NCI-H2107 (cell line): ENCODE measurements at regions not wholly inside any gene's neighbourhood (a gene's known extent, or its start where the extent isn't known, plus 50 kb on each side); places are given as distances from the start of the nearest gene placed in this dataset.

Experiments
- DNase-seq: peaks from one replicate; lab custom pipeline; 2025; lab: John Stamatoyannopoulos, UW

DNA sequence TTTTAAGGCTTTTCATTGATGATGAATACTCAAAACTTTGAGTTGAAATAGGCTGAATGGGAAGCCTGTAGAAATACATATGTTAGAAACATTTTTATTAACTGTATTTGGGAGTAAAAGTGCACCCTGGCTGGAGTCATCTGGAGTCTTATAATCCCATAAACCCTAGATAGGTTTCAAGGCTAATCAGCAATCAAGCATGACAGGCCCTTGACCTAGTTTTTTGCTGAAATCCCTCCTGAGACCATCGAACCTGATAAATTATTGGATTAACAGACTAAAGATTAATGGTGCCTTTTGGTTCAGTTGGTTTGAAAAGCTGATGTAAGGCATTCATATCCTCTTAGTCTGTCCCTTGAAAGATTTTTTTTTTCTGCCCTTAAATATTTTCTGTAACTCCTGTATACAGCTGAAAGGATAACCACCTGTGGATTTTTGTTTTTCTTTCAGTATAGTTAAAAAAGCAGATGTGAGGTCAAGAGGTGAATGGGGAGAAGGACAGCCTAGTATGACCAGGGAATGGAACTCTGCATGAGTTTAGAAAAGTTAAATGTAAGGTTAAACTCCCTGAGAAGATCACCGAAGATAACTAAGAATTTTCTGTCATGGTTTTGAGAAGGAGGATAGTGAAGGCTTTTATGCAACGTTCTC, 69.4 kb upstream of the STXBP5L start:
- no peak for DNase-seq

DNA sequence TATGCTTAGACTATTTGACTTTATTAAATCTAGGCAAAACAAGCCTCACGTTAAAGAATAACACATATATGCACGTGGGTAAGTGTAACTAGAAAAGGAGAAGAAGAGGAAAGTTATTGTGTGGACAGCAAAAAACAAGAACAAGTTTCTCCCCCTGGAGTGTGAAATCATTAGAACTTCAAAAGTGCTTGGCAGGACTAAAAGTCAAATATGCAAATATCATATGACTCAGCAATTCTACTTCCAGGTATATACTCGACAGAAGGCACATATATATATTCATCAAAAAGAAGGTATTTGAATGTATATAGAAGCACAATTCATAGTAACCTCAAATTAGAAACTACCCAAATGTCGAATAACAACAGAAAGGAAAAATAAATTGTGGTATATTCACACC, 68.9 kb upstream of the STXBP5L start:
- no peak for DNase-seq

DNA sequence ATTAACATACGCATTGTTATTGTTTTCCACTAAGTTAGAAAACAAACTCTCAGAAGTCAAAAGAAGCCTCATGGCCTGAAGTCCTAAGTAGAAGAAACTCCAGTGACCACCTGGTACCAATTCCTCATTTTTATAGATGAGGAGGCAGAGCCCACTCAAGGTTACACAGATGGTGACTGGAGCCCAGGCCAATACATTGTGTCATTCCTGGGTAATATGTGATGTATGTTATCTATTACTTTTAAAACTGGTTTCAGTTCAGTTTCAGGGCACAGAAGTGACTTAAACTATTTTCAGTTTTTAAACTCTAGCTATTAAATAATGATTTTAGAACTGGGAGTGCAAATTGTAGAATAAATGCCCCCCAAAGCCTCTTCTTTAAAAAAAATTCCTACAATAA, 66.7 kb upstream of the STXBP5L start:
- no peak for DNase-seq

DNA sequence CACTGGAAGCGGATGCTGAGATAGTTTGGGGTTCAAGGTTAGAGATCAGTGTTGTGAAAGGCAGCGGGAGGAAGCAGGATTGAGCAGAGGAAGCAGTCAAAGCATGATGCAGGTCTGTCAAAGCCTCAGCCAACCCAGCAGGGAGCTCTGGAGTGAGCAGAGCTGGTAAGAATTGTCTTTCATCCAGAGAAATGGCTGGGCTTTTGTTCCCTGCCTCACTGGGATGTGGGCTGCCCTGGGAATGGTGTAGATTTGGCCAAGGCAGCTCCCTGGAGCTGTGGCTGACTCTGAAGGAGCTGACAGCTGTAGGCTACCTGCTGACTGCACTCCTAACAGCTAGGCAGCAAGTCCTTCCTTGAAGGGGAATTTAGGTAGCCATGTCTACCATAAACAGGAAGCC, 61.9 kb upstream of the STXBP5L start:
- DNase-seq = no peak

DNA sequence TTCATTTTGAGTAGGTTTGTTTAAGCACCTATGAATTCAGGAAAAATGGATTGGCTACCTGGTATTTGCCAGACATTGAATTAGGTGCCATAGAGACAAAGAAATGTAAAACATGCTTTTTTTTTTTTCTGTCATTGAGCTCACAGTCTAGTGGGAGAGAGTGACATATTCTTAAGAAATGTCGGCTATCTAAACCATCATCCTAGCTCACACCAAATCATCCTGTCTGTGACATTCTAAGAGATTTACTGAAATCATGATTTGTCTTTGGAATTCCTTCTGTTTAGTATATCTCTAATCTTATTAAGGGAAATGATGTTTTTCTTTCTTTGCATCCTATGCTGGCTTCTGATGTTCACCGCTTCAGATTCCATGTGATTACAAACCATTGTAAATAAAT, 59.5 kb upstream of the STXBP5L start:
- DNase-seq = no peak

DNA sequence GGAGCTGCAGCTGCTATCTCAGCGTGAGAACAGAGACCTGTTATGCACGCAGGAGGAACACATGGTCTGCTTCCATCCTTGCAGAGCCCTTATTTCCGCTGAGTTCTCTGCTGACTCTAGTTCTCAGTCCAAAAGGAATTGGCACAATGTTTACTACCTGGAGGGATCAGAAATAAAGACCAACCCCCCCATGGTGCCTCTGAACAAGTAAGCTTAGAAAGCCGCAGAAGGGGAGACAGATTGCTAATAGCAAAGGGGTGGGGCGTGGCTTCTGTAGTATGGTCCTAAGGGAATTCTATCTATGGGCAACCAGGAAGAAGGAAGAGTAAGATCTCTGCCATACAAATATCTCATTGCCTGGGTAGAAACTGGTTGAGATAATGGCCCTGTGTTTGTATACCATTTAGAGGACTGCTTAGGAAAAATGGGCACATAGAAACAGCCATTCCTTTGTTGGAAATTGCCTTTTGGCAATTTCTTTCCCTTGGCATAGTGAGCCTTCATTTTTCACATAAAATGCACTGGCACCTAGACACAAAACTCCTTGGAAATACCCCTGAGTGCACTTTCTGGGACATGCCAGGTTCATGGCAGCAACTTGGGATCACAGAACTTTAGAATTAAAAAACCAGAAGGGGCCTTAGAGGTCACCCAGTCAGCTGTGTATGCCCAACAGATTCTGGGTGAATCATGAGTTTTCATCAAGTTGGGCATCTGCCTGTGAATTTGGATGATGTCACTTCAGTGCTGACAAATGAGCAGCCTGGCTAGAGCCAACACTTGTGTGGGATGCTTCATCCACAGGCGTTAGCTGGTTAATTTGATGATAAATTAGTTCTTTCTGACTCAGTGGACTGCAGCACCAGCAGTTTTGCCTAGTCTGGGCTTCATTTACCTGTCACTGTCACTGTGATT, 57.4 kb upstream of the STXBP5L start:
- peak; percentile 59 for DNase-seq

DNA sequence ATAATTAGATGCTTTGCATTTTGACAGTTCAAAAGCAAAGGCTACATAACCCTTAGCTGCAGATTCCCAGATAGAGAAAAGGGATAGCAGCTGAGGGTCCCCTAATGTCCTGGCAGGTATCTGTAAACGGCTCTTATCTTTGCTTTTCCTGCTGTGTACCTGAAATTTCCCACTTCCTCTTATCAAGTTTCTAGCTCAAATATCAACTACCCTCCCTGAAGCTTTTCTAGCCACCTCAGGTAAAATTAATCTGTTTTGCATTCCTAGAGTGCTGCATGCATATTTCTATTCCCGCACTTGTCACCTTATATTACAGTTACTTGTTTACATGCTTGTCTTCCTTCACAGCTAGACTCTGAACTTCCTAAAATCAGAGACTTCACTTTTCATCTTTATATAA, 55.6 kb upstream of the STXBP5L start:
- DNase-seq = no peak

DNA sequence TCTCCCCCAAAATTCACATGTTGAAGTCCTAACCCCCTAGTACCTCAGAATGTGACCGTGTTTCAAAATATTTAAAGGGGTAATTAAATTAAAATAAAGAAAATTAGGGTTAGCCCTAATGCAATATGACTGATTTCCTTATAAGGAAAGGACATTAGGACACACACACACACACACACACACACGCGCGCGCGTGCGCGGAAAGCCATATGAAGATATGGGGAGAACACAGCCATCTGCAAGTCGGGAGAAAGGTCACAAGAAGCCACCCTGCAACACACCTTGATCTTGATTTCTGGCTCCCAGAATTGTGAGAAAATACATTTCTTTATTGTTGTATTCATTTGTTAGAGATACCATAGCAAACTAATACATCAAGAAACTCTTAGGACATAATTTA, 54.6 kb upstream of the STXBP5L start:
- no peak for DNase-seq

DNA sequence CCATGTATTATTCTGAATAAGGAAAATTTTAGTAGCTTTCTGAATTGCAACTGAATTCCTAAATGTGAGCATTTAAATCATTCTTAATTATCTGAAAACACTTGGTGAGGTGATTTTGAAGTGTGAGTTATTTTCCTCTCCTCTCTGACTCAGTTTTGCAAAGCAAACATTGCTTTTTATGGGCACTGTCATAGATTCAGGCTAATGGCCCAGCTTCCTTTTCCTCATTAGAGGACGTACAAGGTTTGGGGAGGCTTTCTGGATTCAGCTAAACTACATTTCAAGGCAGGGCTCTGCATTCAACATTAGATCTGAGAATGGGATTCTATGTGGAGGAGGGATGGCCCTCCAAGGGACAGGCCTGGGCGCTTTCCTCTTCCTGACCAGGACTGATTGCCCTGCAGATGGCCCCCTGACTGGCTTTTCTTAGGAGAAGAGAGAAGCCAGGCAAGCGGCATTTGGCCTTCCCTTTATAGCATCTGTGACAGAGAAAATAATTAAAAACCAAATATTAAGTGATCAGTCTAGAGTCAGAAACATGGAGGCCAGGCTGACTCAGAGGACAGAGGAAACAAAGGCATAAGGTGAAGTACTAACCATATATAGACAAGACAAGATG, 53.0 kb upstream of the STXBP5L start:
- DNase-seq = no peak

DNA sequence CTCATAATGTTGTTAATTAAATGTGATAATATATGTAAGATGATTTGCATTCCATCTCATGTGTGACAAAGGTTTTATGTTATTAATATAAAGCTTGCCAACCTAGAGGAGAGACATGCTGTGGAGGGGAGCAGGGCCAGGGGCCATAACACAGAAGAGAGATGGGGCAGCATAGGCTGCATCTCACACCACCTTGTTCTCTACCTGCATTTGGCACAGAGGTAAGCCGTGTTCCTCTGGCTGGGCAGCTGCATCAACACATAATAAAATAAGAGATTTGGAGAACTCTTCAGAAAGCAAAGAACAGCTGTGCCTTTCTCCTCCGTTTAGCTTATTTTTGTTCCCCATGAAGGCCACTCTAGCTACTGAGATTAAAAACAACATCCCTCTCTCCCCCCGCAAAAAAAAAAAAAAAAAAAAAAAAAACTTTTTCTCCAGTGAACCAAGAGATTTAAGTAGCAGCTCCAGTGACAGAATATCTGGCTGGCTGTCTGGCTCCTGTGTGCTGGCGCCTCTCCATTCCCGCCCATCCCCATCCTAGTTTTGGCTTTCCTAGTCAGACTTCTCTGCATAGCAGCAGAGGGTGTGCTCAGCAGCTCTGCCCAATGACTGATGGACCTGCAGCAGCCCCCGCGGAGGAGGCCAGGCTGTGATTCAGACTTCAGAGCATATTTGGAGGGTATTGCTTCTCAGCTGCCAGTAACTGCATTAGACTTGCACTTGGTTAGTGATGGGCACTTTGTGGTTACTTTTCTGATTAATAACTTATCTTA, 52.2 kb upstream of the STXBP5L start:
- no peak for DNase-seq
